NK-92 (cell line): ENCODE measurements at regions not wholly inside any gene's neighbourhood (a gene's known extent, or its start where the extent isn't known, plus 50 kb on each side); places are given as distances from the start of the nearest gene placed in this dataset.
"Not testable (repeated sequence)": the region's sequence is repeated elsewhere in the genome, so short reads cannot be mapped to it uniquely, and the experiment has no call there.

Experiments
- DNase-seq: peaks from one replicate; lab custom pipeline; 2025; ENCODE audit not compliant: unreplicated experiment; lab: John Stamatoyannopoulos, UW

- DNase-seq: no peak
These were observed 201.1 kb downstream of the SPP2 start for GRCh38 chr2:234251326-234252271.

GRCh38 chr2:234250926-234251325 lies 200.4 kb downstream of the SPP2 start:
- no peak for DNase-seq

DNA sequence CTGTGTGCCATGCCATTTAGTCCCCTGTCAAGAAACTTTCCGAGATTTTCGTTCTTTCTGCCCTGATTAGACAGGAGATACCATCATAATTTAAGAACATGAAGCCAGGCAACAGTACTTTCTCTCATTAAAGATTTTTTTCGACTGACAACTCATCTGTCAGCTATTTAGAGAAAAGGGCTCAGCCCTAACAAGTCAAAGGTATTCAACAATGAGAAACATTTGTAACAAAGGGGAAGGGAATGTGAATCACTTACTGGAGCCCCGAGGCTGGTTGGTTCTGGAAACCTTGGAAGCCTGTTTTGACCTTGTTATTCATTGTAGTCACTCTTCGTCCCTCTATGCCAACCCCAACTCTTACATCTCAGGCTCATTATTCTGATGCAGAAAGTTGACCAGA lies 199.4 kb downstream of the SPP2 start:
- no peak for DNase-seq

DNA sequence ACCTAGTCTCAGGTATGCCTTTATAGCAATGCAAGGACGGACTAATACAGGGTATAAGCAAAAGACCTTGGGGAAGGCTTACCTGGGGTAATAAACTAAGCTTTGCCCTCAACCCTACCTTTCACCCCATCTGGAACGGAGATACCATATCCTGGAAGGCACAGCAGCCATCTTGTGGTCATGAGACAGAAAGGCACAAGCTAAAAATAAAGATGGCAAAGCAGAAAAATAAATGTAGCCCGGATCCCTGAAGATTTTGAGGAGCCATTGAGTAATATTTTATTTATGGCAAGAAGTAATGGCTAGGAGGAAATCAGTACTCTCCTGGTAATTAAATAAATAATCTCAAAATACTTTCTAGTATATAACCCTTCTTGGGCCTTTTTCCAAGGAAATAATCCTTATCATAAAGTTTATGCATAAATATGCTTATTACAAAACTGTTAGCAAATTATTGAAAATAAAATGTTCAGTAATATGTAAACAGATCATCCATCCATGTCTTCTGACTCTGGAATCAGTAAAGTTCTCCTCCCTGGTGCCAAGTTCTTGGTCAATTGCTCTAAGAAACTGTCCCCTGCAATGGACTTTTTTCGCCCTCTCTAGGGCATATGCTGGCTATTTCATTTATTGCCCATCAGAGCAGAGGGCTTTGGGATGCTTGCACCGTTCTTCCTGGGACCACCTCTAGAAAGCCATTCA lies 198.7 kb downstream of the SPP2 start:
- no peak for DNase-seq

DNA sequence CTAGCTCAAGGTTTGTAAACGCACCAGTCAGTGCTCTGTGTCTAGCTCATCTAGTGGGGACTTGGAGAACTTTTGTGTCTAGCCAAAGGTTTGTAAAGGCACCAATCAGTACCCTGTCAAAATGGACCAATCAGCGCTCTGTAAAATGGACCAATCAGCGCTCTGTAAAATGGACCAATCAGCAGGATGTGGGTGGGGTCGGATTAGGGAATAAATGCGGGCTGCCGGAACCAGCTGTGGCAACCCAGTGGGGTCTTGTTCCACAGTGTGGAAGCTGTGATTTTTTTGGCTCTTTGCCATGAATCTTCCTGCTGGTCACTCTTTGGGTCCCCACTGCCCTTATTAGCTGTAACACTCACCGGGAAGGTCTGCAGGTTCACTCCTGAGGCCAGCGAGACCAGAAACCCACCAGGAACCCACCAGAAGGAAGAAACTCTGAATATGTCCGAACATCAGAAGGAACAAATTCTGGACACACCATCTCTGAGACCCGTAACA lies 197.8 kb downstream of the SPP2 start:
- DNase-seq: not testable (repeated sequence)

- DNase-seq: no peak
These were observed 197.1 kb downstream of the SPP2 start for GRCh38 chr2:234247453-234248180.

GRCh38 chr2:234245945-234246344 lies 195.4 kb downstream of the SPP2 start:
- DNase-seq: no peak

- no peak for DNase-seq
These were observed 193.5 kb downstream of the SPP2 start for GRCh38 chr2:234243871-234244565.

- DNase-seq: no peak
These were observed 191.9 kb downstream of the SPP2 start for GRCh38 chr2:234242459-234242836.

GRCh38 chr2:234241656-234242458 lies 191.4 kb downstream of the SPP2 start:
- no peak for DNase-seq

GRCh38 chr2:234240917-234241316 lies 190.4 kb downstream of the SPP2 start:
- no peak for DNase-seq

GRCh38 chr2:234235191-234235590 lies 184.7 kb downstream of the SPP2 start:
- DNase-seq: no peak

DNA sequence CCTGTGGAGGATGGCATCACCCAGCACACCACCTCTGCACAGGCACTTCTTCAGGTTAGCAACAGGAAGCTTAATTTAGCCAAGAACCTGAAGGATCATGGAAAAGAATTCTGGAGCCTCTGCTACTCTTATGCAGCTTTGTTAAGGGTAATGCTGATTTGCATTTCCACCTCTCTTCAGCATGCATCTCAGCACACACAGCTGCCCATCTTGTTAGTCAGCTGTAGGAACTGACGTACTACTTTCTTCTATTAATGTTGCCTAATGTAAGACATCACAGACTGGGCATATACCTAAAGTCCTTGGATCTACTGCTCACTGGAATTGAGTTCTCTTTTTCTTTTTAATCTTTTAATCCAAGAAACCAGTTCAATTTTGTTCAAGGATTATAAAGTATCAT lies 181.0 kb downstream of the SPP2 start:
- DNase-seq: no peak

DNA sequence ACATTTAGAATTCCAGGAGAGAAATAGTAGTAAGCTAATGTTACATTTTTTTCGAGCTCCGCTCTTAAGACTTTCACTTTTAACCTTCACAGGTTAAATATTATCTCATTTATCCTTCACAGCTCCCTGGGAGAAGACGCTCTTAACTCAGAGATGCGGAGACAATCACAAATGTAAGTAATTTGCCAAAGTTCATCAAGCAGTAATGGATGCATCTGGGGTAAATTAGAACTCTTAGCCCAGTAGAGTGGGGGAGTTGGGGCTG lies 168.5 kb downstream of the SPP2 start:
- DNase-seq: no peak

DNA sequence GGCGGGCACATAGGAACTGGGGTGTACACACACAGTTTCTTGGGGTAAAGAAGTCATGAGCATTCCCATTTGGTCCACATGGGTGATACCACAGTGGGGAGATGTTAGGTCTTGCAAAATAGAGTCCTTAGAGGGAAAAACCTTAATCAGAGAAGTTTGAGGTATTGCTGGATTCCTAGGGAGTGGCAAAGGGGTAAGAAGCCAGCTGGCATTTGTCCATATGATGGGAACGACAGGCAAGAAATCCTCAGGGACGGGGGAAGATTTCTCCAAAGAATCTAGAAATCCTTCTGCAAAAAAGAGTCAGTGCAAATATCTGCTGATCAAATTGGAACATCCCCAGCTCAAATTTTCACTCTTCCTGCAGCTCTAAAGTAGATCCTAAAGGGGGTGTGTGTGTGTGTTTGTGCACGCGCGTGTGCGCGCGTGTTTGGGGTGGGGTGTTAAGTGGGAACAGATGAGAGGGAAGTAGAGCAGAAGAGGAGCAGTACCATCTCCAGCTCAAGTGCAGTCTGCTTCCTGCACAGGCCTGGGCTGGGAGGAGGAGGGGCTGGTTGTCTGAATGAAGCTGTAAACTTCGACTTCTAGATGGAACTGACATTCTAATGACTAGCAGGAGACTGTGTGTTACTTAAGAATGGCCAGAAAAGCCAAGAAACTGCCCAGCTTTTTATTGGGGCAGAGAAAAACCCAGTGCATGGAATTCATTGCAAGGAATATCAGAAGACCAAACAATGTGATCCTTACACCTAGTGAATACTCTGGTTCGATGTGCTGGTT lies 168.0 kb downstream of the SPP2 start:
- no peak for DNase-seq

- no peak for DNase-seq
These were observed 162.0 kb downstream of the SPP2 start for GRCh38 chr2:234212534-234212933.

GRCh38 chr2:234211797-234212196 lies 161.3 kb downstream of the SPP2 start:
- no peak for DNase-seq

DNA sequence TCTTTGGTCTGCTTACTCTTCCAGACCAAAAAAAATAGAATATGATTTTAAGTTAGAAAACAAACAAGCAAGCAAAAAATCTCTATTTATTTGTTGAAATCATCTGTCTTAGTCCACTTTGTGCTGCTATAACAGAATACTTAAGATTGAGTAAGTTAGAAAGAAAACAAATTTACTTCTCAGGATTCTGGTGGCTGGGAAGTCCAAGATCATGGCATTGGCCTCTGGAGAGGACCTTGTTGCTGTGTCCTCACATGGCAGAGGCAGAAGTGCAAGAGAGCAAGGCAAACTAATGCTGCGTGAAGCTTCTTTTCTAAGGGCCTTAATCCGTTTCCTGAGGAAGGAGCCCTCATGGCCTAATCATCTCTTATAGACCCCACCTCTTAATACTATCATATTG lies 156.2 kb downstream of the SPP2 start:
- DNase-seq: no peak

DNA sequence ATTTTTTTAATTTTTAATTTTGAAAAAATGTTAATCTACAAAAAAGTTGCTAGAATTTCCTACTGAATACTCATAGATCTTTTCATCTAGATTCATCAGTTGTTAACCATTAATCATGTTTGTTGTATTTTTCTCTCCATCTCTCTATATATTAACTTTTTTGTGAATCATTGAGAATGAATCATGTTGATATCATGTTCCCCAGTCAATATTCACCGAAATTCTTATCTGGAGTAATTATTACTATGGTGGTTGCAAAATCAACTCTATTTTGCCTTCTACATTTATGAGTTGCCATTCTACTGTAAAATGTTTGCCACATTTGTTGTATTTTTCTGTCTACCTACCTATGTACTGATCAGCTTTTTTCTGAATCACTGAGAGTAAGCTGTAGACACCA lies 154.0 kb downstream of the SPP2 start:
- no peak for DNase-seq
